COR-L47 (cell line): ENCODE measurements at regions not wholly inside any gene's neighbourhood (a gene's known extent, or its start where the extent isn't known, plus 50 kb on each side); places are given as distances from the start of the nearest gene placed in this dataset.

Source experiments
- DNase-seq: peaks from one replicate; lab custom pipeline; 2025; lab: John Stamatoyannopoulos, UW

DNA sequence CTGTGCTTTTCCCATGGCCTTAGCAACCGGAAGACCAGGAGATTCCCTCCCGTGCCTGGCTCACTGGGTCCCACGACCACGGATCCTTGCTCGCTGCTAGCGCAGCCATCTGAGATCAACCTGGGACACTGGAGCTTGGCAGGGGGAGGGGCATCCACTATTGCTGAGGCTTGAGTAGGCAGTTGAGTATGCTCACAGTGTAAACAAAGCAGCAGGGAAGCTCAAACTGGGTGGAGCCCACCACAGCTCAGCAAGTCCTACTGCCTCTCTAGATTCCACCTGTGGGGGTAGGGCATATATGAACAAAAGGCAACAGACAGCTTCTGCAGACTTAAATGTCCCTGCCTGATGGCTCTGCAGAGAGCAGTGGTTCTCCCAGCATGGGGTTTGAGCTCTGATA lies 697.0 kb downstream of the SORCS1 start:
- no peak for DNase-seq

DNA sequence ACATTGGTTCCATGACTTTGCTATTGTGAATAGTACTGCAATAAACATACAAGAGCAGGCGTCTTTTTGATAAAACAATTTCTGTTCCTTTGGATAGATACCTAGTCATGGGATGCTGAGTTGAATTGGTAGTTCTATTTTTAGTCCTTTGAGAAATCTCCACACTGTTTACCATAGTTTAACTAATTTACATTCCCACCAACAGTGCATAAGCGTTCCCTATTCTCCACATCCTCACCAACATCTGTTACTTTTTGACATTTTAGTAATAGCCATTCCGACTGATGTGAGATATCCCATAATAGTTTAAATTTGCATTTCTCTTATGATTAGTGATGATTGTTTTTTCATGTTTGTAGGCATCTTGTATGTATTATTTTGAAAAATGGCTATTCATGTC lies 707.0 kb downstream of the SORCS1 start:
- no peak for DNase-seq

DNA sequence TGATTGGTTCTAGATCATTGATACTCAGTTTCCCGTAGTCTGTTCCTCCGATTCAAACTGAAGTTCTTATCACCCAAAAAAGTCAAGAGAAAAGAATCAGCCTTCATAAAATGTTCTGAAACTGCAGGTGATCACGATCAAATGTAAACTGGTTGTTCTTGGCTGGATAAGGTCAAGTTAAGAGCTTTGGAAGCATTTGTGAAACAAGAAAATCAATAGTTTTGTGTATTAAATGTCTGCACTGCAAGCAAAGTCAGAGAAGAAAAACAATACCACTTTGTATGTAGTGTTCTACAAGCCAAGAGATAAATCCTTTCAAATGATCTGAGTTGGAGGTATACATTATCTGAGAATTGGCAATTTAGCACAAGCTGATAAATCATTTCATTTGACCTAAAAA lies 710.3 kb downstream of the SORCS1 start:
- DNase-seq: no peak

DNA sequence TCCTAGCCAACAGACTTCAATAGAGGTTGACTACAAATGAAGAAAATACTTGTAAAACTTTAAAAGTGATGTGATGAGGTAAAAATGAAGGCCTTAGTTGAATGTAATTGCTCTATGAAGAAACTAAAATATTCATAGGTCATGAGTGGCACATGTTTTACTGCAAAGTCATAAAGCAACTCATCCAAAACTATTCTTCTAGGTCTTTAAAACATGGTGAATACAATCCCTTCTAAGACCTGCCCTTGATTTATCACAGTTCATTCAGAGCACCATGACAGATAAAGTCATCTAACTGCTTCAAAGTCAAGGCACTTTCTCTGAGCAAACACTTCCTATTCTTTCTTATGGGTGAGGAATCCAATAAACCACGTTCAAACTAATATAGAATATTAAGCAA lies 713.5 kb downstream of the SORCS1 start:
- DNase-seq: no peak

DNA sequence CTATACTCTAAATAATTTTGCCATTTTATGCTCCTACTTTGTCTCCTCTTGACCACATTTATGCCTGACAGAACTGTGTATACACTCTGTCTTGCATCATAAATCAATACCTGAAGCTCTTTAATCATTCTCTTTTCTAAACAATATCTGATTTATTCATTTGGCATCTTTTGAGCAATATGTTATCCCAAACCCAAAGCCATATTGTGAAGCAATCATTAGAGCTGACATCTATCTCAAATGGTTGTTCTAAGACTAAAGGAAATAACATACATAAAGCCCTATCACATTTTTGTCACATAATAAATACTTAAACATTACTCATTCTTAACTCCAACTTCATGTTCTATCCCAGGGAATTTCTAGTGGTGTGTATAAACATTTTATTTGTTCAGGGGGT lies 717.6 kb downstream of the SORCS1 start:
- DNase-seq: no peak

DNA sequence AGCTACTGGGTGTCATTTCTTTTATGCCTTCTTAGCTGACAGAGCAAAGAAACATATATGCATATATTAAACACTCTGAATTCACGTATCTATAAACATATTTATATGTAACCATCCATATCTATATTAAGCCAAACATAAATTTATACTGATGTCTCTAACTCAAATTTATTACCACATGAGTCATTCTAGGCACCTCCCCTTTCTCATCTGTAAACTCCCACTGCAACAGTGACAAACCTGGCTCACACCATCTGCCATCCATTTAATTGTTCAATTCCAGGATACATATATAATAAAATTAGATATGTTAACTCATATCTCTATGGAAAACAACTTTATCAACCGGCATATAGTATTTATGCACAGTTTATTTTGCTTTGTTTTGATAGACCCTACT lies 722.3 kb downstream of the SORCS1 start:
- DNase-seq: no peak

DNA sequence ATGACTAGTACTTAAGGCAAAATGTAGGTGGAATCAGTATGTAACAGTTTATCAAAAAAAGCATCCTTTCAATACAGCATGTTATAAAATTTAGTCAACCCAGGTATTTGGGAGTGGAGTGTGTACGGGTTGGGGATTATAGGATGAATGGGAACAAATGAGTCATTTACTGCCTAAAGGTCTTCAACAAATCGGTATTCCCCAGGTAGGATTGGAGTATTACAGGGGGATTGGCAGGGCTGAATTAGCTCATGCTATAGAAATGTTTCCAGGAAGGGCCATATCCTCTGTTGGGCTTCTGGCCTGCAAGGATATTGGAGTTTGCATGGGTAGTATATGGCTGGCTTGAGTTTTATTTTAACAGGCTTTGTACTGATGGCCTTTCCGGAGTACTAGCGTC lies 723.7 kb downstream of the SORCS1 start:
- DNase-seq: no peak

DNA sequence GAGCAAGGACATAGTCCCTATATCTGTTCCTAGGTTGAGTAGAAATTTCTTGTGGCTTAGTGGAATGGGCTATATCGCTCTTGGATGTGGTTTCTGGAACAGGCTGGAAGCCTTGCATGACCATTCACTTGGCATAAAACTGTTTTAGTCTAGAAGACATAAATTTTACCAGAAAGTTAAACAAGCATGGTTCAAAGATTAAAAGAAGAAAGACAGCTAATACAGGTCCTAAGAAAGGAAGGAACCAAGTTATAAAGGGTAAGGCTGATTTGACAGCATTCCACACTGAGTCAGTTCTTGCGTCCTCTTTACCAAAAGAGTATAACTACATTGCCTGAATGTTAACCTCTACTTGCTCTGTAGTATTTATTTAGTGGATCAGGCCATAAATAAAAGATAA lies 724.2 kb downstream of the SORCS1 start:
- DNase-seq: no peak

DNA sequence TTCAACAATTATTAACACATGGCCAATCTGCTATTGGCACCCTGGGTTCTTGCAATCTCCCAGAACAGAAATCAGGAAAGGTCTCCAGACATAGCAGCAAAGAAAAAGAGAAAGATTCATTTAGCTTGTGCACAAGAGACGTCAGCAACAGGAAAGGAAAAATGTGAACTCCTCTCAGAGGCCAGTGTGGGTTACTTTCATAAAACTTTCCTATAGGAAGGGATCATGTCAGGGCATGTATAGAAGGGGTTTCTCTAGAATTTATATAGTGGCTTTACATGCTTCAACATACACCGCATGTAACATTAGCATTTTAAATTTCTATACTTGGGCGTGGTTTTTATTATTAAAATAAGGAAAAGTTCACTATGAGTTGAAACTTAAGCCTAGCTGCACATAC lies 725.1 kb downstream of the SORCS1 start:
- DNase-seq: no peak

DNA sequence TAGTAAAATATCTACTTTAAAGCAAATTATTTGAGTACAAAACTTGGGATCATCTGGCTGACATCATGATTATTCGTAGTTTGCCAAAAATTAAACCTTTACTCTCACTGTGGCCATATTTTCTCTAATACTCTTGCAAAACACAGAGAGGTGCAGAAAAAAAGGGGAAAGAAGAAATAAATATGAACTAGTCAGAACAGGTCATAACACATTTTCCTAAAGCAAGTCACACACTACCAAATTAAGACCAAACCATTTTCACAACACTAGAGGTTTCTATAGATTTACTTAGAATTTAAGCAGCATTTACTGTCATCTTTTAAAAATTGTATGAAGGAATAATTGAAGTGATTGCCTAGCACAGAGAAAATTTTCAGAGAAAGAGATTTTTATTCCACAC lies 726.1 kb downstream of the SORCS1 start:
- no peak for DNase-seq

DNA sequence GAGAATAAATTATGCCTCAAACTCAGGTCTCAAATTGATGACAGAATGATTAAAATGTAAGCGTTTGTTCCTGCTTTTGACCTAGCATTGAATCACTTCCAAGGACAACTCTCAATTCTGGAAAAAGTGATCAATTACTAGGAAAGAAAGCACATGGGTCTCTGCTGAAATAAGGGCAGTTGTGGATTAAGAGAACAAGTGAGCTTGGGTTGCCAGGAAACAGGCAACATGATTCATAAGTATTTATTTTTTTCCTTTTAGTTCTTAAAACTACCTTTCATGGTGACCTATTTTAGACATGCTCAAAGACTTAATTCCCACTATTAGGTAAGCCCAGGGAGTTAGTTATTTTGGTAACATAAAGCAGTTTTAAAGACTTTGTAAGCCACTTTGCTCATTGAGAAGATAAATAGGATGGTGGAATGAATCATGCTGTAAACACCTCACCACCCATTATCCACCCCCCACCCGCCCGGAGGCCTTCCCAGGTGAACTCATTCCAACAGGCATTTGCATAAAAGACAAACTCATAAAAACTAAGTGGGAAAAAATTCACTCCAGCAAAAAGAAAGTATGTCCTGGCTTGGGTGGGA lies 728.3 kb downstream of the SORCS1 start:
- no peak for DNase-seq

DNA sequence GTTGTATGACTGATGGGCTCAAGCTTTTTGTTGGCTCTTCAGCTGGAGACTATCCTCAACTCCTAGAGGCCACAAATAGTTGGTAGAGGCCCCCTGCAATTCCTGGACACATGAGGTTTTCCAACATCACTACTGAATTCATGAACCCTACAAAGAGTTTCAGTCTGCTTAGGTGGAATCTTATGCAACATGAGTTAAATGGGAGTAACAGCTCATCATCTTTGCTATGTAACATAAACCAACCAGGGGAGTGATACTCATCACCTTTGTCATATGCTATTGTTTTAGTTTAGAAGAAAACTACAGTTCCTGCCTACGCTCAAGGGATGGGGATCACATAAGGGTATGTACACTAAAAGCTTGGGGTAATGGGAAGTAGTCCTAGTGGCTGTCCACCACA lies 729.4 kb downstream of the SORCS1 start:
- DNase-seq: no peak

DNA sequence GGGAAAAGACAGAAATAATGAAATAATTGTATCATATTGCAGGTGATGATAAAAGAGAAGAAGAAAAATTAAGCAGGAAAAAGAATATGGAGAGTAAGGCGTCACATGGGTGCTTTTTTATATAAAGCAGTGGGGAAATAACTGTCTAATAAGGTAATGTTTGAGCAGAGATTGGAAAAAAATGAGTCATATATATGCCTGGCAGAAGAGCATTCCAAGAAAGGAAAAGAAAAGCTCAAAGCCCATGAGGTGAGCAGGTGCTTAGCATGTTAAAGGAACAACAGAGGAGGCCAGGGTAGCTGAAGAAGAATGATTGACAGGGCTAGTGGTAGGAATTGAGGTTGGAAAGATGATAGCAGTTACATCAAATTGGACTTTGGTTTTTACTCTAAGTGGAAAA lies 739.5 kb downstream of the SORCS1 start:
- no peak for DNase-seq

DNA sequence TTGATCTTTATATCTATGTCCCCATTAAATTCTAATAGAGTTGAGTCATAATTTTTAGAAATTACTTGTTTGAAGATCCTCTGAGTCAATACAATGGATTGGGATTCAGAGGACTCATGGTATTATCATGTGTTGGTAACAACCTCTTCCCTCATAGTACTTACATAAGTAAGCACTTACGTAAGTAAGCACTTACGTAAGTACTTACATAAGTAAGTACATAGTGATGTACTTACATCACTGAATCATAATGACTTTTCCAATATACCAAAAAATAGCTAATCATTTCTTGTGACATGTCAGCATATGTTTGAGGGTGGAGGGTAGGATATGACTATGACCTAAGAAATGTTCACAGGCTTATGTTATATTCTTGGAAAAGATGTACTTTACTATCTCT lies 740.5 kb downstream of the SORCS1 start:
- DNase-seq: no peak

DNA sequence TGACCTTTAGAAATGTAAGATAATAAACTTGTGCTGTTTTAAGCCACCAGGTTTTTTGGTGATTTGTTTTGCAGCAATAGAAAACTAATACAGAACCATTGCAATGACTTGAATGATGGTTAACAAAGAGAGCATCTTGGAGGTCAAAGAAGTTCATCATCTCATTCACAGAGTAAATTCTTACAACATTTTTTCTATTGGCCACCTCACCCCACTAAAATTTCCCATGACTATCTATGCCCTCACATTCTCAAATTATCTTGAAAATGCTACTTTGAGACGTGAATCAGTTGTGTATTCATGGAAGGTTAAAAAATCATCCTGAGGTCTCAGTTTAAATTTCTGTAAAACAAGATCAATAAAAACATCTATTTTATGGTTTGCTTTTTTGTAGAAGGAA lies 754.2 kb downstream of the SORCS1 start:
- DNase-seq: no peak

DNA sequence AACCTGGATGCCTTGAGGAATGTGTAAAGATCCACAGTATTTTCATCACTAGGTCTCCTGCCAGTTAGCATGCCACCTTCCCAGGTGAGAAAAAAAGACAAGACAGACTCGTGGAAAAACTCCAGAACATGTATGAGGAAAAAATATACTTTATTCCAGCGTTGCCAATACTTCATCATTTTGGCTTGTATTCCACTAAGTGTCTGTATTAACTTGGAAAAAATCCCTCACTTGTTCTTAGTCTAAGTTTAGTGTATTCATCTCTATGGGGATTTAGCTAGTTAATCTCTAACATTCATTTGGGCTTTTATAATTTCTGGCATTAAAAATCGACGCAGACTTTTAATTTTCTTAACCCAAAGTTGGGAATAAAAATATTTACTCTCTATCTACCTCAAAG lies 759.4 kb downstream of the SORCS1 start:
- no peak for DNase-seq

DNA sequence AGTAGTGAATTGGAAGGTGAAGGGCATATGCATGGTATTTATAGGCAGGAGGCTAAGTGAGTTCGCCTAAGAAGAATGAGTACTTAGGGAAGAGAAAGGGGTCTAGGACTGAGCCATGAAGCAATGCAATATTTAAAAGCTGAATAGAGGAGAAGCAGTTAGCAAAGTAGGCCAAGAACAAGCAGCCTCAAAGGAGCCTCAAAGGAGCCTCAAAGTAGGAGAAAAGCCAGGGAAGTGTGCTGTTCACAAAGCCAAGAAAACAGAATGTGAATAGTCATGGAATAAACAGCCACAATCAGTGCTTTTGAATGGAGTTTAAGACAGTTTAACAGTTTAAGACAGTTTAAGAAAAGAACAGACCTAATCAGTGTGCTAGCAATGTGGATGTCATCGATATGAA lies 762.0 kb downstream of the SORCS1 start:
- no peak for DNase-seq

DNA sequence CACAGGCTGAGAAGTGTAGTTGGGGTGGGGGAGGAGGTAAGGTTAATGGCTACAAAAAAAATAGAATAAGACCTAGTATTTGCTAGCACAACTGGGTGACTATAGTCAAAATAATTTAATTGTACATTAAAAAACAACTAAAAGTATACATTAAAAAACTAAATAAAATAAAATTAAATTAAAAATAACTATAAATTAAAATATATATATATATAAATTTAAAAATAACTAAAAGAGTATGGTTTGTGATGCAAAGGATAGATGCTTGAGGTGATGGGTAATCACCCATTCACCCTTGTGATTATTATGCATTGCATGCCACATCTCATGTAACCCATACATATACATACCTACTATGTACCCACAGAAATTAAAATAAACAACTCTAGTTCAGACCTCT lies 762.5 kb downstream of the SORCS1 start:
- no peak for DNase-seq

DNA sequence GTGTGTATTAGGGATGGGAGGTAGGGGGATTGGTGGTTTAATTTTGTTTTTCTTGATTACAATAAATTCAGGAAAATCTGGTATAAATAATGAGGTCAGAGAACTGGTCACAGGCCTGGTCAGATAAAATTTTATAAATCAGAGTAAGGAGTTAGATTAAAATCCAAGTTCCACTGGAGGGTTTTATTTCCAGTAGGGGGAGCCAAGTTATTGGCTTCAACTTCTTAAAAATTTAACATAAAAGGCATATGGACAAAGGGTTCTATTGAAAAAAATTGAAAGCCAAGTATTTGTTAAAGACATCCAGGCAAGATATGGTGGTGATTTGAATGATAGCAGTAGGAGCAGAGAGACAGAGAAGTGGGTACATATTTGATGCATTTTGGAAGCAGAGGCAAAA lies 763.3 kb downstream of the SORCS1 start:
- DNase-seq: no peak

DNA sequence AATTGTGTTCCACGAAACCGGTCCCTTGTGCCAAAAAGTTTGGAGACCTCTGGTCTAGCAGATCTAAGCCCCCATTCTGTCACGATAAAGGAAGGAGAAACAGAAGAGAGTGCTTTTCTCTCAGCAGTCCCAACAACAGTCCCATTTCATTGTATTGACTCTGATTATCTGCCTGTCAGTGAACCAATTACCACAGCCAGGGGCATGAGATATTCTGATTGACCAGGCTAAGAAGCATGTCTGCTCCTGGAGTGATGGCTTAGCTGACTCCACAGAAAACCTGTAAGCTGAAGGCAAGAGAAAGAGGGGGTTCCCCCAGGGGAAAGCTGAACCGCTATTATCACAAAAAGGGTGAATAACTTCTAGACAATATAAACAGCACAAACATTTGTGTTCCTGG lies 765.4 kb downstream of the SORCS1 start:
- DNase-seq: no peak

DNA sequence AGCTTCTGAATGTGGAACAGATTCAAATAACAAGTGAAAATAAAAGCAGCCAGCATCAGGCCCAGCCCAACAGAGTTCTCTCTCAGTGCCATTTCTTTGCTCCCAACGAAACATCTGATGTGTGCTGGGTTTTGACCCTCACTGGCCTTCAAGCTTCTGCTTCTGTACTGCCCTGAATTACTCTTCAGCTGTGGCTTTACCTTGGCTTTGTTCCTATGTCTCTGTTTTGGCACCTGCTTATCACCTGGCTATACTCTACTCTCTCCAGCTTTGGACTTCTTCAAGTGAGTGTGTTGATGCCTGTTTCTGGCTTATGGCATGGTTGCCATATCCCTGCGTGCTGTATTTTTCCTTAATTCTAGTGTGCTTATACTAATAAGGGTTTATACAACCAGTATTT lies 768.3 kb downstream of the SORCS1 start:
- DNase-seq: no peak

DNA sequence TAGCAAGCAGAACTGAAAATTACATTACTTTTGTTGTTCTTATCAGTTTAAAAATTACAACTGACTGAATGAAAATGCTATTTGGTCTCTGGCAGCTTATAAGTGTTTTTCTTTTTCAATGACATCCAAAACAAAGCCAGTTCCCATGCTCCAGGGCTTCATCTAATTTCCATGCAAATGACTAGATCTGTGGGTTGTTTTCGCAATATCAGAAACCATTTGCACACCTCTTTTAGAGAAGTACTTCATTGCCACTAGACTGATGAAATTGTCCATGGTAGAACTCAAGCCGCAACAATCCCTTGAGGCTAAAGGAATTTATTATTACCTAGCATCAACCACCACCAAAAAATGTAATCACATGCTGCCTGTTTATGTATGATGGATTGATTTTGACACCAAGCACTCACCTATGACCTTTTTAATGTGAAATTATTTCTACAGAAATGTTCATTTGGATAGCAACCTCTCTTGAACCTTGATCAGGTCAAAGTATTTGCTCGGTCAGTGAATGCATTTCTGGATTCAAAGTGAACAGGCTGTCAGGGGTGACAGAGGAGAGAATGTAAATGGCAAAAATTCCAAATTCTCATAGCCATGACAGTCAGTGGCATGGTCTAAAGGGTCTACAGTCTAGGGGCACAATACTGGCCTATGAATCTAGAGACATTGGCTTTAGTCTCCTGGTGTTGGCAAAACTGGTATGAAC lies 769.3 kb downstream of the SORCS1 start:
- no peak for DNase-seq

DNA sequence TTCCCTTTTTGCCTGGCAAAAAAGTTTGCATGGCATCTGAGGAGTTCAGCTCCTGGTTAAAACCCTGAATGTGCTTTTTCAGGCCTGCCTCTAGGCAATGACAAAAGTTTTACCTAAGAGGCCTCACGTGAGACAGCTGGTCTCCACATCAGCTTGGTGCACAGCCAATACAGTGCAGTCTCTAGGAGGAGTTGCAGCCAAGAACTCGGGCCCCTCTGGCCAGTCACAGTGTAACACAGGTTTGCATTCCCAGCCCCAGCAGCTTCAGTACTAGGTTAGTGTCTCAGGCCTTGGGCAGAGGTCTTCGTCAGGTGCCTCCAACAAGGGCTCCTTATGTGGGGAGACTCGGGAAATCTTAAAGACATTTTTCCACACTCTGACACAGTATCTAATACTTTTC lies 771.7 kb downstream of the SORCS1 start:
- DNase-seq: no peak

DNA sequence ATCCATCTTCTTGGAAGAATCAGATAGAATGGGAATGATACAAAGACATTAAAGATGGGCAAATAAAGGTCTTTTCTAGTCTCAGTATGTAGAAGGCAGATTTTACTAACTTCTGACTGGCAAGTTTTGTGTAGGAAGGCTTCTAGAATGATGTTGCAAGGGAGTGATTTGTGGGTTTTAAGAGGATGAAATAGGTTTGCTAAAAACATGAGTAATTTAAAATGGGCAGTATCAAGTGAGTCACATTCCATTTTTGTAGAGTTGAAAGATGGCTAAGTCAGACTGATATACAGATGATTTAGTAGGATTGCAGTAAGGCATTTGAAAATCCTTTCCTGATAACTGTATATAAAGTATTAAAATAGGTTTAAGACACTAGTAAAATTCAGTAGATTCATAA lies 777.4 kb downstream of the SORCS1 start:
- DNase-seq: no peak
